Right lung (tissue), 2 donors: ENCODE measurements at regions not wholly inside any gene's neighbourhood (a gene's known extent, or its start where the extent isn't known, plus 50 kb on each side); places are given as distances from the start of the nearest gene placed in this dataset.
"Not testable (repeated sequence)": the region's sequence is repeated elsewhere in the genome, so short reads cannot be mapped to it uniquely, and the experiment has no call there.

Experiments
- DNase-seq, 2 donors: peaks; one replicate each; pipeline ENCODE4 v3.0.0-alpha.2; 2013

GRCh38 chr4:174400603-174401302, 117.0 kb downstream of the CEP44 start:
- DNase-seq = not testable (repeated sequence)

- DNase-seq = no peak
Observed at GRCh38 chr4:174398728-174399127, 115.0 kb downstream of the CEP44 start.

GRCh38 chr4:174397366-174398155, 113.8 kb downstream of the CEP44 start:
- DNase-seq = no peak

- DNase-seq = no peak
Observed at GRCh38 chr4:174396599-174397110, 112.9 kb downstream of the CEP44 start.

GRCh38 chr4:174394915-174395314, 111.2 kb downstream of the CEP44 start:
- DNase-seq = no peak

- no peak for DNase-seq
Observed at GRCh38 chr4:174389439-174389838, 105.7 kb downstream of the CEP44 start.

- DNase-seq = no peak
Observed at GRCh38 chr4:174388461-174389145, 104.9 kb downstream of the CEP44 start.

GRCh38 chr4:174387721-174388120, 104.0 kb downstream of the CEP44 start:
- no peak for DNase-seq

- DNase-seq = no peak
Observed at GRCh38 chr4:174387143-174387542, 103.4 kb downstream of the CEP44 start.

- DNase-seq = no peak
Observed at GRCh38 chr4:174383783-174384182, 100.1 kb downstream of the CEP44 start.

GRCh38 chr4:174382938-174383605, 99.4 kb downstream of the CEP44 start:
- DNase-seq = not testable (repeated sequence)
